Calu3 (cell line): ENCODE measurements at regions not wholly inside any gene's neighbourhood (a gene's known extent, or its start where the extent isn't known, plus 50 kb on each side); places are given as distances from the start of the nearest gene placed in this dataset.

Experiments
- BruUV-seq: library from RNA; stranded (reverse); fragments of 400-500 nt; replicated peaks from 2 replicates; lab custom pipeline; 2021; lab: Mats Ljungman, UMichigan
- CTCF ChIA-PET: fragments of 300-600 bp; sonication (Branson Sonifier 250); formaldehyde crosslinking; loops from one replicate; lab custom pipeline; 2022; ENCODE audit warnings: antibody characterized with exemption; lab: Charles Lee
- DNase-seq: peaks from one replicate; pipeline ENCODE4 v3.0.0; 2022
- H3K27ac Mint-ChIP-seq: one replicate; pipeline ENCODE4 v1.8.0; 2022; ENCODE audit warnings: mixed read lengths; ENCODE audit not compliant: unreplicated experiment
- H3K27me3 Mint-ChIP-seq: one replicate; pipeline ENCODE4 v1.8.0; 2022; ENCODE audit warnings: mixed read lengths; ENCODE audit not compliant: unreplicated experiment
- H3K36me3 Mint-ChIP-seq: one replicate; pipeline ENCODE4 v1.8.0; 2022; ENCODE audit warnings: mild to moderate bottlenecking, moderate library complexity, mixed read lengths; ENCODE audit not compliant: insufficient read depth, unreplicated experiment
- H3K4me1 Mint-ChIP-seq: one replicate; pipeline ENCODE4 v1.8.0; 2022; ENCODE audit warnings: mild to moderate bottlenecking, low read depth, mixed read lengths; ENCODE audit not compliant: unreplicated experiment
- H3K4me3 Mint-ChIP-seq: one replicate; pipeline ENCODE4 v1.8.0; 2022; ENCODE audit warnings: mild to moderate bottlenecking, low read depth, moderate library complexity, mixed read lengths; ENCODE audit not compliant: unreplicated experiment
- H3K9me3 Mint-ChIP-seq: one replicate; pipeline ENCODE4 v1.8.0; 2022; ENCODE audit warnings: low read depth, mixed read lengths; ENCODE audit not compliant: unreplicated experiment
- intact Hi-C: fragments of 100-400 bp; cut with micrococcal nuclease; formaldehyde crosslinking; loops from one replicate; pipeline ENCODE4 v1.10.0; 2022; ENCODE audit not compliant: unreplicated experiment
- TF ChIP-seq, protein P1 (sequence below): fragments of 200-600 bp; IDR thresholded peaks from one replicate; pipeline ENCODE4 v1.8.0; 2022; ENCODE audit warnings: antibody characterized with exemption; ENCODE audit not compliant: unreplicated experiment

DNA sequence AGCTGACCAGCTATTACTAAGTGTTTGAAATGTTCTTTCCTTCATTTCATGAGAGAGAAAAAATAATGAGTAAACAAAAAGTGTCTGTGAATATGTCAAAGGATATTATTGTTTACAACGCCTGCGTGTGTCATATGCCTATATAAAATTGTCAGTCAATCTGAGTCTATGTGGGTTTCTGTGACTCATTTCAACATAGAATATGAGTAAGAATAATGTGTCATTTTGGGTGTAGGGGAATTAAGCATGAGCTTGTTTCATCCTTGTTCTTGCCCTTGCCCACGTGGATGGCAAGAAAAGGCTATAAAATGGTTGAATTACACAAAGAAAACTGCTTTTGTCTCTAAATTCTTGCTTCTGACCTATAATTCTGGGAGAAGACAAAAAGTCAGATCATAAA is 466.0 kb downstream of the PTH2R start:
- TF ChIP-seq, protein P1, sequence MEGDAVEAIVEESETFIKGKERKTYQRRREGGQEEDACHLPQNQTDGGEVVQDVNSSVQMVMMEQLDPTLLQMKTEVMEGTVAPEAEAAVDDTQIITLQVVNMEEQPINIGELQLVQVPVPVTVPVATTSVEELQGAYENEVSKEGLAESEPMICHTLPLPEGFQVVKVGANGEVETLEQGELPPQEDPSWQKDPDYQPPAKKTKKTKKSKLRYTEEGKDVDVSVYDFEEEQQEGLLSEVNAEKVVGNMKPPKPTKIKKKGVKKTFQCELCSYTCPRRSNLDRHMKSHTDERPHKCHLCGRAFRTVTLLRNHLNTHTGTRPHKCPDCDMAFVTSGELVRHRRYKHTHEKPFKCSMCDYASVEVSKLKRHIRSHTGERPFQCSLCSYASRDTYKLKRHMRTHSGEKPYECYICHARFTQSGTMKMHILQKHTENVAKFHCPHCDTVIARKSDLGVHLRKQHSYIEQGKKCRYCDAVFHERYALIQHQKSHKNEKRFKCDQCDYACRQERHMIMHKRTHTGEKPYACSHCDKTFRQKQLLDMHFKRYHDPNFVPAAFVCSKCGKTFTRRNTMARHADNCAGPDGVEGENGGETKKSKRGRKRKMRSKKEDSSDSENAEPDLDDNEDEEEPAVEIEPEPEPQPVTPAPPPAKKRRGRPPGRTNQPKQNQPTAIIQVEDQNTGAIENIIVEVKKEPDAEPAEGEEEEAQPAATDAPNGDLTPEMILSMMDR = no peak
- BruUV-seq = no TSS peak
- CTCF ChIA-PET = interaction anchor here (1.1 kb wide), 1 partner anchor 16 kb away, joined by 3 read pairs; no protein-coding TSS in a partner anchor
- intact Hi-C loops = no loop called here
- no peak overlapping the region for H3K4me3 Mint-ChIP-seq
- H3K27ac Mint-ChIP-seq = no peak overlapping the region
- H3K9me3 Mint-ChIP-seq = peaks cover 4% of the 10 kb centered on the region
- no peaks in the 10 kb centered on the region for H3K27me3 Mint-ChIP-seq
- no peak for DNase-seq
- peaks cover 15% of the 10 kb centered on the region for H3K4me1 Mint-ChIP-seq
- no peaks in the 10 kb centered on the region for H3K36me3 Mint-ChIP-seq

DNA sequence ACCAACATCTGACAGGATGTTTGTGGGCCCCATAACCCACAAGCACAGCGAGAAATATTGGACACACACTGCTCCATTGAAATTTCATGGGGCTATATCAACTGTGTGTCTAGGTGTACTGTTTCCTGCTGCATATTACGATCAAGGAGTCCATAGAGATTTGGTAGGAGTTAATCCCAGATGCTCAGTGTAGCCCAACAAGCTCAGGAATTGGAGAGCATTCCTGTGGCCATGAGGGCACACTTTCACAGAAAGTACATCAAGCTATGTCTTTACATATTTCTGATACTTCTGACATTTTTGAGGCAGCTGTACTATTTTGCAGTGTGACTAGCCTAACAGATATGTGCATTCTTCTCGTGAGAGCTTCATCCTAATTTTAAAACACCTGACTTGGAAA is 473.1 kb downstream of the PTH2R start:
- intact Hi-C loops = no loop called here
- TF ChIP-seq, protein P1 = no peak
- CTCF ChIA-PET = no interaction called here
- Mint-ChIP-seq H3K27me3 (no peaks in the 10 kb centered on the region), H3K4me1 (no peaks in the 10 kb centered on the region), H3K9me3 (peaks cover 8% of the 10 kb centered on the region), H3K36me3 (no peaks in the 10 kb centered on the region), H3K4me3 (no peak overlapping the region), H3K27ac (no peak overlapping the region)
- no peak for DNase-seq
- BruUV-seq = no TSS peak

DNA sequence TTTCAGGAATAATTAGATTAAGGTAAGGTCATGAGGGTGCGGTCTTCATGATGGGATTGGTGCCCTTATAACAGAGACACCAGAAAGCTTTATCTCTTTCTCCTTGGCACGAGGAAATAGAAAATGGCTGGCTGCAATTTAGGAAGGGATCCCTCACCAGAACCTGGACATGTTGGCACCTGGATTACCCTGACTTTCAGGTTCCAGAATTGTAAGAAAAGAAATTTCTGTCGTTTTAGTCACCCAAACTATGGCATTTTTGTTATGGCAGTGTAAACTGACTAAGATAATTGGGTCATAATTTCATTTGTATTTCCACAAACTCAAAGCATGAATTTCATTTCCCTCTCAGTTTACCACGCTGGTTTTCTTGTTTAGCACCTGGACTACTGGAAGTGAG is 473.6 kb downstream of the PTH2R start:
- Mint-ChIP-seq H3K4me1 (no peaks in the 10 kb centered on the region), H3K36me3 (no peaks in the 10 kb centered on the region), H3K27me3 (no peaks in the 10 kb centered on the region), H3K4me3 (no peak overlapping the region), H3K27ac (no peak overlapping the region), H3K9me3 (peaks cover 8% of the 10 kb centered on the region)
- no TSS peak for BruUV-seq
- intact Hi-C loops = no loop called here
- TF ChIP-seq, protein P1 = no peak
- CTCF ChIA-PET = no interaction called here
- DNase-seq = no peak

DNA sequence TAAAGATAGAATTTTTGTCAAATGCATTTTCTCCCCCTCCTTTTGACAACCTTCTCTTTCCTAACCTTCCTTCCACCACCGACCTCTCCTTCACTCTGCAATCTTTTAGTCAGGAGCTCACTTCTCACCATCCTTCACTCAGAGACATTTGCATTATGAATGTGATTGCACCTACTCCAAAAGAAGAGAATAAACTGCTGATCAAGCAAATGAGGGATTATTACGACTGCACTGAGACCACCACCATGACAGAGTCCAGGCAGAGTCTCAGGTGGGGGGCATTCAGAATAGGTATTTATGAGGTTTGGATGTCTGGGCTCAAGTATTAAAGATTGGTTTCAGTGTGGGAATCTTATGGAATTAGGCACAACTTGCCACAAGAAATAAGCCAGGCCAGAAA is 483.9 kb downstream of the PTH2R start:
- intact Hi-C loops = no loop called here
- H3K27ac Mint-ChIP-seq = no peak overlapping the region
- TF ChIP-seq, protein P1 = no peak
- no peak overlapping the region for H3K4me3 Mint-ChIP-seq
- no peaks in the 10 kb centered on the region for H3K27me3 Mint-ChIP-seq
- no peaks in the 10 kb centered on the region for H3K9me3 Mint-ChIP-seq
- no peaks in the 10 kb centered on the region for H3K4me1 Mint-ChIP-seq
- no peak for DNase-seq
- BruUV-seq = no TSS peak
- no peaks in the 10 kb centered on the region for H3K36me3 Mint-ChIP-seq
- CTCF ChIA-PET = no interaction called here
